ENCODE measurements at regions not wholly inside any gene's neighbourhood (a gene's known extent, or its start where the extent isn't known, plus 50 kb on each side); places are given as distances from the start of the nearest gene placed in this dataset.

DNA sequence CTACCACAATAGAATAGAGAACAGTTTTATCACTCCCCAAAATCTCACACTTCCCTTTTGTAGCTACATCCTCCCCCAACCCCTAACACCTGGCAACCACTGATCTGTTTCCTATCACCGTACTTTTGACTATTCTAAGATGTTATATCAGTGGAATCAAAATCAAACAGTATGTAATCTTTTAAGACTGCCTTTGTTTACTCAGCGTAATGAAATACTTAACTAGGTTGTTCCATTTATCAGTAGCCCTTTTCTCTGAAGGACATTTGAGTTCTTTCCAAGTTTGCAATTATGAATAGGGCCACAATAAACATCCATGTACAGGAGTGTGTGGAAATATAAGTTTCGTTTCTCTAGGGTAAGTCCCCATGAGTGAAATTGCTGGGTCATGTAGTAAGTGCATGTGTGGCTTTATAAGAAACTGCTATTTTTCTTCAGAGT, 372.3 kb downstream of the SV2B start:
- TF ChIP-seq, protein P1, sequence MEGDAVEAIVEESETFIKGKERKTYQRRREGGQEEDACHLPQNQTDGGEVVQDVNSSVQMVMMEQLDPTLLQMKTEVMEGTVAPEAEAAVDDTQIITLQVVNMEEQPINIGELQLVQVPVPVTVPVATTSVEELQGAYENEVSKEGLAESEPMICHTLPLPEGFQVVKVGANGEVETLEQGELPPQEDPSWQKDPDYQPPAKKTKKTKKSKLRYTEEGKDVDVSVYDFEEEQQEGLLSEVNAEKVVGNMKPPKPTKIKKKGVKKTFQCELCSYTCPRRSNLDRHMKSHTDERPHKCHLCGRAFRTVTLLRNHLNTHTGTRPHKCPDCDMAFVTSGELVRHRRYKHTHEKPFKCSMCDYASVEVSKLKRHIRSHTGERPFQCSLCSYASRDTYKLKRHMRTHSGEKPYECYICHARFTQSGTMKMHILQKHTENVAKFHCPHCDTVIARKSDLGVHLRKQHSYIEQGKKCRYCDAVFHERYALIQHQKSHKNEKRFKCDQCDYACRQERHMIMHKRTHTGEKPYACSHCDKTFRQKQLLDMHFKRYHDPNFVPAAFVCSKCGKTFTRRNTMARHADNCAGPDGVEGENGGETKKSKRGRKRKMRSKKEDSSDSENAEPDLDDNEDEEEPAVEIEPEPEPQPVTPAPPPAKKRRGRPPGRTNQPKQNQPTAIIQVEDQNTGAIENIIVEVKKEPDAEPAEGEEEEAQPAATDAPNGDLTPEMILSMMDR (IDR thresholded peaks at IDR 0.05): no peak
- TF ChIP-seq POLR2A (IDR thresholded peaks at IDR 0.05) (no peak), EP300 (IDR thresholded peaks at IDR 0.05) (no peak)
